ENCODE measurements at regions not wholly inside any gene's neighbourhood (a gene's known extent, or its start where the extent isn't known, plus 50 kb on each side); places are given as distances from the start of the nearest gene placed in this dataset.

DNA sequence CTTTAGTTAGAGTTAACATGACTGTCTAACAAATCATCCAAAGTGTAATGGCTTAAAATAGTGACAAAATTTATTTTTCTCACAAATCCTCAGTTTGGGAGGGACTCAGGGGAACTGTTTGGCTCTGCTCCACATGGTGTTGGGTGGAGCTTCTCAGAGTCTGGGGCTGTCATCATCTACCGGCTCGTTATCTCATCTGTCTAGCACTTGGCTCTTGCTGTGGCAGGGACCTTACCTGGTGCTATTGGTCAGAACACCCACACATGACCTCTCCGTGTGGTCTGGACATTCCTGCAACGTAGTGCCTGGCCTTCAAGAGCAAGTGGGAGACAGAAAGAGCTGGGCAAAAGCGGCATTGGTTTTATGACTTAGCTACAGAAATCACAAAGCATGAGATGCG is 866.9 kb upstream of the FRG1 start:
- TF ChIP-seq TAF1 (IDR thresholded peaks at IDR 0.05; ENCODE audit: borderline replicate concordance, insufficient read depth, low read length) (no peak), FOXP2 (optimal IDR thresholded peaks at IDR 0.05; ENCODE audit: borderline replicate concordance, extremely low read depth, extremely low read length, insufficient read depth) (no peak), REST (IDR thresholded peaks at IDR 0.05; ENCODE audit: insufficient read depth in 1 of 2, low read depth in 2 of 2, low read length in 2 of 2) (no peak)
